IPS DF 4.7 (cell line): ENCODE measurements at regions not wholly inside any gene's neighbourhood (a gene's known extent, or its start where the extent isn't known, plus 50 kb on each side); places are given as distances from the start of the nearest gene placed in this dataset.
A peak's percentile ranks its signal among the peaks of the same experiment; 100 is the strongest.
"Not testable (repeated sequence)": the region's sequence is repeated elsewhere in the genome, so short reads cannot be mapped to it uniquely, and the experiment has no call there.

Experiments
- DNase-seq: peaks from one replicate; pipeline ENCODE4 v3.0.0-alpha.2; 2013; ENCODE audit warnings: low spot score; ENCODE audit errors: extremely low read depth

- DNase-seq = no peak
These were observed 122.2 kb downstream of the GPR37 start for GRCh38 chr7:124643311-124643811.

- DNase-seq = peak; percentile 19
These were observed 130.2 kb downstream of the GPR37 start for GRCh38 chr7:124635416-124635815.

- no peak for DNase-seq
These were observed 131.9 kb downstream of the GPR37 start for GRCh38 chr7:124633740-124634139.

- DNase-seq = no peak
These were observed 135.2 kb downstream of the GPR37 start for GRCh38 chr7:124630395-124630794.

GRCh38 chr7:124618871-124619270 is 146.7 kb downstream of the GPR37 start:
- DNase-seq = no peak

- not testable (repeated sequence) for DNase-seq
These were observed 147.5 kb downstream of the GPR37 start for GRCh38 chr7:124618051-124618450.

GRCh38 chr7:124603066-124603465 is 162.5 kb downstream of the GPR37 start:
- DNase-seq = no peak

- DNase-seq = no peak
These were observed 168.1 kb downstream of the GPR37 start for GRCh38 chr7:124597509-124597908.

GRCh38 chr7:124596881-124597280 is 168.7 kb downstream of the GPR37 start:
- DNase-seq = no peak

GRCh38 chr7:124590814-124591213 is 174.8 kb downstream of the GPR37 start:
- no peak for DNase-seq

GRCh38 chr7:124577256-124577655 is 188.3 kb downstream of the GPR37 start:
- no peak for DNase-seq

GRCh38 chr7:124575176-124575575 is 190.4 kb downstream of the GPR37 start:
- DNase-seq = no peak

GRCh38 chr7:124570558-124570957 is 195.0 kb downstream of the GPR37 start:
- DNase-seq = no peak

- no peak for DNase-seq
These were observed 199.0 kb downstream of the GPR37 start for GRCh38 chr7:124566583-124566982.

- no peak for DNase-seq
These were observed 208.0 kb downstream of the GPR37 start for GRCh38 chr7:124557587-124557986.

- DNase-seq = no peak
These were observed 208.5 kb downstream of the GPR37 start for GRCh38 chr7:124557101-124557500.

- no peak for DNase-seq
These were observed 212.1 kb downstream of the GPR37 start for GRCh38 chr7:124553502-124553901.

GRCh38 chr7:124552217-124552616 is 213.4 kb downstream of the GPR37 start:
- no peak for DNase-seq

GRCh38 chr7:124550036-124550435 is 215.6 kb downstream of the GPR37 start:
- DNase-seq = no peak

GRCh38 chr7:124542476-124542875 is 223.1 kb downstream of the GPR37 start:
- DNase-seq = no peak

GRCh38 chr7:124536156-124536762 is 229.3 kb downstream of the GPR37 start:
- DNase-seq = no peak

GRCh38 chr7:124532166-124532565 is 233.4 kb downstream of the GPR37 start:
- no peak for DNase-seq

- no peak for DNase-seq
These were observed 248.7 kb downstream of the GPR37 start for GRCh38 chr7:124516911-124517310.
